Stimulated activated CD8-positive, alpha-beta memory T cell treated with anti-CD3 and anti-CD28 coated beads, Interleukin-4, amount 100 ng/mL, for 1 hour (primary cell): ENCODE measurements at regions not wholly inside any gene's neighbourhood (a gene's known extent, or its start where the extent isn't known, plus 50 kb on each side); places are given as distances from the start of the nearest gene placed in this dataset.
"Not testable (repeated sequence)": the region's sequence is repeated elsewhere in the genome, so short reads cannot be mapped to it uniquely, and the experiment has no call there.

Source experiments
- DNase-seq, 2 donors: peaks; one replicate each; pipeline ENCODE4 v3.0.0-alpha.2; 2020; ENCODE audit warnings: low read depth in 2 of 2, low spot score in 1 of 2

DNA sequence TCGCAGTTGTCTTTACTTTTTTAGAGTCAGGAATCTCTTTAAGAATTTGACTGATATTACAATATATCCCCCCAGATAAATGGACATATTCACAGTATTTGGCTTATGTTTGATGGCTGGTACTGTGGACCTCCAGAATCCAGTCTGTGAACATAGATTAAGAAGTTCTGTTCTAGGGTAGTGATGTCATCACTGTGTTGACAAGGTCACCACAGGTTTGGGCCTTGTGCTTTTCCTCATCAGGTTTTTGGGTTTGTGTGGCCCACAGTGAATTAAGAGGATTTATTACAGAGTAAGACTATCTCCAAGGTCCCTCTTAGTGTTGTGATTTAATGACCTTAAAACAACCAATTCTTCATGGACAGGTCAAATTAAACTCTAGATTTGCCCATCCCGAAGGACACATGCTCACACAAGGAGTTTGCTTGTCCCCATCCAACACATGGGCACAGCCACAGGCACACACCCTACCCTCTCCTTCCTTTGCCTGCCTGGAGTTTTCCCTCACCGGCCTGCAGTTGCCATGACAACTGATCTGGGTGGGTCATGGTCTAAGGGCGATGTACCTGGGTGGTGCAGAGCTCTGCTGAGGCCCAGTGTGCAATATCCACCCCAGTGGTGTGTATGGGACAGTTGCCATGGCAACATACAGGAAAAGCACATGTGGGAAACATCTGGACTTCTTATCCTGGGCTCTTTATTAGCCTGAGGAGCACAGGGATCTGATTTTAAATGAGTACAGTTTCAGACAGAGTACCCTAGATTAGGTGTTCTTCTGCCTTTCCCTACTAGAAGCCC is 98.6 kb downstream of the NAV1 start:
- DNase-seq = no peak

DNA sequence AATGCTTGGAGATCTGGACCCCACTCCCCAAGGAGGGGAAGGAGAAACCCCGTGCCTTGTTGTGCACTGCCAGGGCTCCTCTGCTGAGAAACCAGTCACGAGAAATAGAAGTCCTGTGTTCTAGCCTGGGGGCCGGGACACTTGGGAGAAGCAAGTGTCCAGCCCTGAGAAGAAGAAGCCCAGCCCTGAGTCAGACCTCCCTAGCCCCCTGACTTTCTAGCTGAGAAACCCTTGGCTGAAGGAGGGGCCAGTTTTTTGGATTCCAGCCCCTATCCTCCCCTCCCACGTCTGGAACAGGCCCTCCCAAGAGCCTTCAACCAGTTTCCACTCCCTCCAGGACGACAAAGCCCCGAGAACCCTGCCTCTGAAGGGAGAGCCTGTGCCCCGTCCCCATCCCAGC is 100.5 kb downstream of the NAV1 start:
- DNase-seq = no peak

DNA sequence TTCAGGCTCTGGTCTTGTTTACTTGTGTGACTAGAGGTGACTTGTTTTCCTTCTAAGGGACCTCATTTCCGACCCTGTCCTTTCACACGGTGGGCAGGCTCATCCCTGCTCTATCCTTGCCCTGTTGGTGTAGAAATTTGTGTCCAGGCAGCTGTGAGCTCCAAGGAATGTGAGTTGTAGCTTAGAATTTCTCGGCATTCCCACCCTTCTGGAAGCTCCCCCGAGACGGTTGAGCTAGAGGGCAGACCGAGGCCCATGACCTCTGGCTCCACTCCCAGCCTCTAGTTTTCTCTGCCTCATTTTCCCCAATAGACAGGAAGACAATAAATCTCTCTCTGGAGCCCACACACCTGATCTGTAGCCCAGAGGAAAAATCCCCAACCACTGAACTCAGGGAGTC is 100.9 kb downstream of the NAV1 start:
- DNase-seq = no peak

DNA sequence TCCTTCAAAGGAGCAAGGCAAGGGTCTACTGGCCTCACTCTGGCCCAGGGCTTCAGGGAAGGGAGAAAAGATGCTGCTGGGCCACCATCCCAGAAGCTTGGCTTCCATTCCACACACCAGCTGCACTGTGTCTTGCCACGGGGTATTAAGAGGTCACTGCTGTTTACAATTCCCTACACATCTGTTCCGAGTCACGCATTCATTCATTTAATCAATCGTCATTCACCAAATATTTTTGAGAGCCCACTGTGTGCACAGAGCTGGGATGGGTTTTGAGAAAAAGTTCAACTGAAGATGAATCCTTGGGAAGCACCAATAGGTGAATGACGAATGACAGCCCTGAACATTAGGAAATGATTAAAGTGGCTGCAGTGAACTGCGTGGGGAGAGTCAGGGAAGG is 101.7 kb downstream of the NAV1 start:
- no peak for DNase-seq

DNA sequence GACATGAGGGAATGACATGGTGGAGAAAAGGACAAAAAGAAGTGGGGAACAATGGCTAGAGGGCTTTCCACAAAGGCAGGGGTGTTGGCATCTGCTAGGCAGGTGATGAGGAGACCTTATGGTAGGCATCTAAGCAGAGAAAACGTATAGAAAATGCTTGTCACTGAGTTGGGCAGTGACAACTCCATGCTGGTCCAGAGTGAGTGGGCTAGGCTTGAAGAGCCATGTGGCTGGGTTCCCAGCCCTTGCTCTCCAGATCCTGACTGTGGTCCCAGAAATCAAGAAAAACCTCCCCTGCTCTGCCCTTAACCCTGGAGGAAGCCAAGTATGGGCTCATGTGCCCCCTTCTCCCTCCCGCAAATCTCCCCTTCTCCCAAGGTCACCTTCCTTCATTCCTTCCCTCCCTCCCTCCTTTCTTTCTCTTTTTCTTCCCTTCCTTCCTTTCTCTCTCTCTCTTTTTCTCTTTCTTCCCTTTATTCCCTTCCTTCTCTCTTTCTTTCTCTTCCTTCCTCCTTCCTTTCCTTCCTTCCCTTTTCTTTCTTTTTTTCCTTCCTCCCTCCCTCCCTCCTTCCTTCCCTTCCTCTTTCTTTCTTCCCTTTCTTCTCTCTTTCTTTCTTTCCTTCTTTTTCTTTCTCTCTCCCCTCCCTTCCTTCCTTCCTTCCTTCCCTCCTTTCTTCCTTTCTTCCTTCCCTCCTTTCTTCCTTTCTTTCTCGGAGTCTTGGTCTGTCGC is 102.8 kb downstream of the NAV1 start:
- no peak for DNase-seq

DNA sequence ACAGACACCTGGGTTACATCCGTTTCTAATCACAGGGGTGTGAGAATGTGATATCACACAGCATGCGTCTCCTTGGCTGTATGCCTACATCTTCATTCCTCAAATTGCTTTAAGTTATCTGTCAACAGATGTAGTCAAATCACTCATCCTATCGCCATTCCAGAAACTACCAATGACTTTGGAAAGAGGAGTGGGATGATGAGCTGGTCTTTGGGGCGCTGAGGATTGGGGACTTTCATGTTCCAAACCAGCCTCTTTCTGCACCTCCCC is 104.8 kb downstream of the NAV1 start:
- no peak for DNase-seq

DNA sequence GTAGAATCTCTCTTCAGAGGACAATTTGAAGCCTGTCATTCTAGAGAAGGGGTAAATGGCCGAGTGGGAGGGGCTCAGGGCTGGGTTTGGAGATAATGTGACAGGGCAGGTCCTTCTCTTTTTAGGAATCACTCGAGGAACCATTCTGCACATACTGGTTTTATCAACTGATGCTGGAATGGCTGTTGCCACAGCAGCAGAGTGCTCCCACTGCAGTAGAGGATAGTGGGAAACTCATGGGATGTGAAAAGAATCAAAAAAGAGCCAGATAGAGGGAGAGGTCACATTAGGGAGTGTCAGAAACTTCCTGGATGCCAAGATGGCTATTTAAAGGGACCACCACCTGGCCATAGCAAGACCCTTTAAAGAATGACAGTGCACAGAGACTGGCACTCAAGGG is 105.3 kb downstream of the NAV1 start:
- no peak for DNase-seq

DNA sequence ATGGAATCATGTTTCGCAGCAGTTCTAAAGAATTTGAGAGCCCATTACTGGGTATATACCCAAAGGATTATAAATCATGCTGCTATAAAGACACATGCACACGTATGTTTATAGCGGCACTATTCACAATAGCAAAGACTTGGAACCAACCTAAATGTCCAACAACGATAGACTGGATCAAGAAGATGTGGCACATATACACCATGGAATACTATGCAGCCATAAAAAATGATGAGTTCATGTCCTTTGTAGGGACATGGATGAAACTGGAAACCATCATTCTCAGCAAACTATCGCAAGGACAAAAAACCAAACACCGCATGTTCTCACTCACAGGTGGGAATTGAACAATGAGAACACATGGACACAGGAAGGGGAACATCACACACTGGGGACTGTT is 106.1 kb downstream of the NAV1 start:
- not testable (repeated sequence) for DNase-seq

DNA sequence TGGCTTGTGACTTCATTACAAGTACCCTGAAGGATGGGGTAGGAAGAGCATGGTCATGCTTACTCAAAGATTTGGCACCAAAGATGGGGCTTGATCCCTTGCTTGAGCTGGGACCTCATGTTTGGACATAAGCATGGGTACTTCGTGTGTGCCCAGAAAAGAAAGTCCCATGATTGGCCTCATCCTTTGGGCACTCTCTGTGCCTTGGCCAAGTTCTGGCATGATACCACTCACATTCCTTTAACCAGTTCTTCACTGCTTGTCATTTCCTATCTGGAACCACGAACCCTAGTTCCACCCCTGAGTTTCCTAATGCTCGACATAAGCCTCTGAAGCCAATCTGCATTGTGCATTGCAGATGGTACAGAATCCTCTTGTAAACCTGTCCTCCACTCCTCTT is 107.0 kb downstream of the NAV1 start:
- no peak for DNase-seq

DNA sequence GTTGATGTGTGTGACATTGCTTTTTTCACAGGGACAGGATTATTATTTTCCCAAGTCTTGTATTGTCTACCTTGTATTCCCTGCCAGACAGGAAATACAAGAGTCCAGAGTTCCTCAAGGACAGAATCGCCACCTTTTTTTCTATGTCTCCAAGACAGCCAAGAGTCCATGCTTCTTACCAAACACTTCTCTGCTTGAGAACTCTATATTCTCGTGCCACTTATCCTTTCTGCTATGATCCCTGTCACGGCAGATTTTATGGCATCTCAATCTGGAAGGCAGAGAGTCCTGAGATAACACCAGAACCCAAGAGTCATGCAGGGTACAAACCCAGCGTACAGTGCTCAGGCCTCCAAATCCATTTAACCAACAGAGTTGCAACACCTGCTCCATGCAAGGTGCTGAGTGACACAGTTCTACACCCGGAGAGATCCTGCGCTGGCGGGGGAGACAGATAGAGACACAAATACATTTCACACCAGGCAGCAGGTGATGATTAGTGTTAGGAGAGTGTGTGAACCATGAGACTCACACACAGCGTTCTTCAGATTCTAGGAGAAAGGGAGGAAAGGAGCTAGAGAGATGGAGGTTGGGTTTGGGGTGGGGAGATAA is 107.6 kb downstream of the NAV1 start:
- no peak for DNase-seq

DNA sequence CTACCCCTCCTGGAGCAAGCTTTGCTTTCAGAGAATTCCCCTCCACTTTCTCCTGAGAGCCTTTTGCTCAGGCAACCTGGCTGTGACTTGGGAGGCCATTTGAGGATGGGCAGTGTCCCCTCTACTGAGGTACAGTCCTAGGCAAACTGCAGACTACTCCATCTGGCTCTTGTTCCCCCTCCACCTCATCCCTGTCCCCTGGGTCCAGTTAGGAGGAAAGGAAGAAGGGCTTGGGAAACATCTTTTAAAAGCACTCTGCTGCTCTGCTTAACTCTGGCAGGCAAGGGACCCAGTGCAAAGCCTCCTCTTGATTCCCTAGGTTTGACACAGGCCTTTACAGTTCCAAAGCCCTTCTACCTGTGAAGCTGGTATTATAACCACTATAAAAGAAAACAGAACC is 108.2 kb downstream of the NAV1 start:
- DNase-seq = no peak

DNA sequence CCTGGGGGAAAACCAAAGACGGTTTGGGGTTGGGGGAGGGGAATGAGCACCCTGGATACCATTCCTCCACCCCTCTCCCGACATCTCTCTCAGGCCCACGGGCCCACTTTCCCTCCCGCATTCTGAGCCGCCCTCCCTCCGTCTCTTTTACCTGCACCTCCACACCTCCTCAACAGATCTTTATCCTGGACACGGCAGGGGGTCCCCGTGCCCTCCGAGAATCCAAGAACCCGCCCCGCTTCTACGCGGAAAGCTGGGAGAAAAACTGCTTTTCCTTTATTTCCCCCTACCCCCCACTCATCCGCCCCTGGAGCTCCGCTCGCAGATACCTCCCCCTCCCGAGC is 108.8 kb downstream of the NAV1 start:
- DNase-seq = no peak

DNA sequence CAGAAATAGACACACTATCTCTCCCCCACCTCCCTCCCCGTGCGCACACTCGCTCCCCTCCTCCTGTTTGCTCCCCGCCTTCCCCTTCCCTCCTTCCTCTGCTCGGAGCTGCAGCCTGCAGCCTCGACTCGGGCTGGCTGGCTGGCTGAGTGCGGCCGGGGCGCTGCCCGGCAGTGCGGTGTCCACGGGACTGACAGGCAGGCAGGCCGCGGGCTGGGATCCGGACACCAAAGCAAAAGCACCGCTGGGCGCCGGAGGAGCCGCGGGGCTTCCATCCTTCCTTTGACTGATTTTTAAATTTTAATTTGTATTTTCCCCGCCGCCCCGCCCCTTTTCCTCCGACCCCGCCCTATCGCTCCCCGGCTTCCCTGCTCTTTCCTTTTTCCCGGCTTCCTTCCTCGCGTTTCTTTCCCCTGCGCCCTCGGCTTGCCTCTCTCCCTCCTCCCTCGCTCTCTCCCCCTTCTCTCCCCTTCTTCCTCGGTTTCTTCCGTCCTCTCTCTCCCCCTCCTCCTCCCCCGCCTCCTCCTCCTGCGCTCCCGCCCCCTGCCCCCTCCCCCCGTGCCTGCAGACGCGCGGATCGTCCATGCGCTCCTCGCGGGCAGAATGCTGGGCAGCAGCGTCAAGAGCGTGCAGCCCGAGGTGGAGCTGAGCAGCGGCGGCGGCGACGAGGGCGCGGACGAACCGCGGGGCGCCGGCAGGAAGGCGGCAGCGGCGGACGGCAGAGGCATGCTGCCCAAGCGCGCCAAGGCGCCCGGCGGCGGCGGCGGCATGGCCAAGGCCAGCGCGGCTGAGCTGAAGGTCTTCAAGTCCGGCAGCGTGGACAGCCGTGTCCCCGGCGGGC is 109.4 kb downstream of the NAV1 start:
- no peak for DNase-seq

DNA sequence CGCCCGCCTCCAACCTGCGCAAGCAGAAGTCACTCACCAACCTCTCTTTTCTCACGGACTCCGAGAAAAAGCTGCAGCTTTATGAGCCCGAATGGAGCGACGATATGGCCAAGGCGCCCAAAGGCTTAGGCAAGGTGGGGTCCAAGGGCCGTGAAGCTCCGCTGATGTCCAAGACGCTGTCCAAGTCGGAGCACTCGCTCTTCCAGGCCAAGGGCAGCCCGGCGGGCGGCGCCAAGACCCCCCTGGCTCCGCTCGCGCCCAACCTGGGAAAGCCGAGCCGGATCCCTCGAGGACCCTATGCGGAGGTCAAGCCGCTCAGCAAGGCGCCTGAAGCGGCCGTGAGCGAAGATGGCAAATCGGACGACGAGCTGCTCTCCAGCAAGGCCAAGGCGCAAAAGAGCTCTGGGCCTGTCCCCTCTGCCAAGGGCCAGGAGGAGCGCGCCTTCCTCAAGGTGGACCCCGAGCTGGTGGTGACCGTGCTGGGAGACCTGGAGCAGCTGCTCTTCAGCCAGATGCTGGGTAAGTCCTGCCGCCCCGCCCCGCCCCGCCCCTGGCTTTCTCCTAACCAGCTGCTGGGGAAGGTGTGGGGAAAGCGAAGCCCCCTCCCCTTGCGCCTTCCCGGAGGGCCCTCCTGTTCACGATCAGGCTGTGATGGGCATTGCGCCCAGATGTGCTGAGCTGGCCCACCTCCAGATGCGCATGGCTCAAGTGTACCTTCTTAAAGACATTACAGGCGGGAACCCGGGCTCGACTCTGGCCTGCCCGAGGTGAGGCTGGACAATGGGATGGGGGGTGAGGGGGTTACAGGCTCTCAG is 110.2 kb downstream of the NAV1 start:
- no peak for DNase-seq

DNA sequence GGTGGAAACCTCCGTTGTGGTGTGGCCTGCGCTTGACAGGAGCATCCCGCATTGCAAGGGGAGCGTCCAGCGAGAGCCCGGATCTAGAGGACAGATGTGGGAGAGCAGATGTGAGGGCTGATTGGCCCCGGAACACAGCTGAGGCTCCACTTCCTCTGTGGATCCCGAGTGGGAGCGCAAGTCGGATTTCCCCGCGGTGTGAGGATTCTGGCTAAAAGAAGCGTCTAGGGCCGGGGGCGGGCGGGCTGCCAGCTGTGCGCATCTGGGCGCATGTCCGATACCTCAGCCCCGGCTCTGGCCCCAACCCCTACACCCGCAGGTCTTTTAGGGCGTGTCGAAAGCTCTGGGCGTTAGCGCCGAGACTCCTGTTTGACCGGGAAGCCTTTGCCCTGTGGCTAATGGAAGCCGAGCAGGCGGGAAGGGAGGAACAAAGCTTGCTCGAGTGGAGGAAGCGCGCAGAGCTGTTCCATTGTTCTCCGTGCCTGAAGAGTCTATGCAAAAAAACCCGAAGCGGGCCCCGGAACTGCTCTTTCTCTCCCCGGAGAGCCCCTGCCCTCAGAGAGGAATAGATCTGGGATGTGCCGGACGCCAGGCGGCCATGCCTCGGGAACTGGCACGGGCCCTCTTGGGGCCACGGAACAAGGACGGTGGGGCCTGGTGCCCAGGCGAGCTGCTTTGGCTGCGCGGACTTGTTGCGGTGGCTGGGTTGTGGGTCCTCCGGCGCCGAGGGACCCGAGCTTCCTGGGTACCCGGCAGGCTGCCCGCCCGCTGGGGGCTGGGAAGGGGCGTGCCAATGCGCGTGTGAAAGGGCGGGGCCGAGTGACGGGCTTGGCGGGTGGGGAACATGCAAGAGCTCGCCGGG is 111.1 kb downstream of the NAV1 start:
- no peak for DNase-seq

DNA sequence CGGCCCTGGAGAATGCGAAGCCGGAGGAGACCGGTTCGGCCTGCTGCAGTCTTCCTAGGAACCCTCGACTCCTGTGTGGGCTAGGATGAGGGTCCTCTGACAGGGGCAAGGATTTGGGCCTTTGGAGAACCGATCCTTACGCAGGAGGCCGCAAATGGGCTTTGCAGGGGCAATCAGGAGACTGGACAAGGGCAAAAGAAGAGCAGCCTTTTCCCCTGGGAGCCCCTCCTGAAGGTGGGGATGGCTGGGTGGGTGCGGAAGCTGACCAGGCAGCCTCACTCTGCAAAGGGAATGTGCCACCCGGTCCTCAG is 111.7 kb downstream of the NAV1 start:
- DNase-seq = no peak

DNA sequence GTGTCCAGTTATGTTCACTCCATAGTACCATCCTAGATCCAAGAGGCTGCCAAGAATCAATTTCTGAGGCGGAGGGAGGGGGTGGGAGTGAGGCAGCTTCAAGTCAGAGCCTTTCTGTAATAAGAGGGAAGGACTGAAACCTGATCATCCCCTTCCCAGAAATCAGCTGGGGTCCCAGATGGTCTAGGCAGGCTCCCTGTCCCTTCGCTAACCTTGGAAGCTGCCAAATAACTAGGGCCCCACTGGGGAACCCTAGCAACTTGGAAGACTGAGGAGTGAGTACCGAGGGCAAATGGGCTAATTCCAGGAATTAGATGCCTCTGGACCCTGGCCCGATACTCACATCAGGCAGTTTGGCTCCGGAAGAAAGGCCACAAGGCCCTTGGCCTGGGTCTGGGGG is 113.3 kb downstream of the NAV1 start:
- DNase-seq = no peak

DNA sequence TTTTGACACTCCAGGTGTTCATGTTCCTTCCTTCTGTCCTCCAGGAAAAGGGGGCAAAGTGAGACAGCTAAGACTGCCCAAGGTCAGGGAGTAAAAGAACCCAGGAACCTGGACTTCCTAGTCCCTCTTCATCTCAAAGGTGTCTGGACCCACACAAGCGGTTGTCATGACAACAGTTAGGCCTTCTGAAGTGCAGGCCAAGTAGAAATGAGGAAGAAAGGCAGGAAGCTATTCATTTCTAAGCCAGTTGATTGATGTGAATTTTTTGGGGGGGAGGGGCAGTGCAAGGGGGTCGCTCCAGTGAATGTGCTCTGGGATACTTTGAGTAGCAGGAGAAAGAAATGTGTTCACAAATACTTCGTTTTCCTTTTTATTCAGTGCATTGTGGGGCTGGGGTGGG is 114.3 kb downstream of the NAV1 start:
- no peak for DNase-seq

DNA sequence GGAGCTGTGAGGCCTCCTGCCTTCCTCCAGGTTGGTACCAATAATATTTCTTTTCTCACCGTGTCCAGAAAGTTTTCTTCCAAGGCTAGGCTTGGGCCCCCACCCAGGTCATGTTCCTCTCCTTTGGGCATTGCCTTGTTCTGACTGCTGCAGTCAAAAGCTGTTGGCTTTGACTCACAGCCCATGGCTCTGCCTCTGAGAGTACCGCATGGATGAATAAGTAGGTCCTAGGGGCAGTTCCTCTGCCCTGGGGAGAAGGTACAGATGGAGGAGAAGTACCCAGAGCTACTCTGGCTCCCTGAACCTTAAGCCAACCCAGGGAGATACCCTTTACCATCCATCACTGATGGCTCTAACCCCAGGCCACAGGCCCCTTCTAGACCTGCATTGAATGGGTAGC is 115.0 kb downstream of the NAV1 start:
- DNase-seq = no peak

DNA sequence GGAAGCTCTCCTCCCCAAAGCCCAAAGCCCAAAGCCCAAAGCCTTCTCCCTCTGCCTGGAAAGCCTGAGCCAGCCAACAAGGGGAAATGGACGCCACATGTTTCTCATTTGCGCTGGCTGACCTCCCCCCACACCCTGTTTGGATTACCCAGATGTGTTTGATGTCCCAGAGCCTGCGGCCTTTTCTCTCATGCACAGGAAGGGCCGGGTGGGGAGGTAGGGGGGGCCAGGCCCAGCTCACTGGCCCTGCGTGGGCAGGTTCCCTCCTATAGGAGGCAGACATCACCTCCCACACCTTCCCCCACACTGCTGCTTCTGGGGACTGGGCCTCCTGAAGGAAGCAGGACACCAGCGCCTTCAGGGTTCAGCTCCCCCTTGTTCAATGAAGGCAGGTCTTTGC is 116.3 kb downstream of the NAV1 start:
- DNase-seq = no peak
